Heart left ventricle (tissue), 16 donors: ENCODE measurements at regions not wholly inside any gene's neighbourhood (a gene's known extent, or its start where the extent isn't known, plus 50 kb on each side); places are given as distances from the start of the nearest gene placed in this dataset.

Experiments
- ATAC-seq, 4 donors: fragments of 200-7000 bp; cut with Tn5 transposase; one replicate each; pipeline ENCODE4 v1.9.1; 2020 to 2022; ENCODE audit warnings: moderate library complexity in 4 of 4, mild to moderate bottlenecking in 3 of 4, moderate number of reproducible peaks in 1 of 4
- DNase-seq, 5 donors: peaks; one replicate each; pipeline ENCODE4 v3.0.0-alpha.2; 2020
- H3K27ac ChIP-seq, 12 donors: fragments of 200-600 bp; sonication (generic) in 4 of 12; one replicate each; pipeline versions ENCODE4 v1.5.0 to v1.8.0; 2016 to 2022; ENCODE audit warnings: mild to moderate bottlenecking in 2 of 12
- H3K27me3 ChIP-seq, 9 donors: fragments of 200-600 bp; sonication (generic) in 2 of 9; one replicate each; pipeline versions ENCODE4 v1.5.1 to v1.8.0; 2016 to 2022; ENCODE audit warnings: mild to moderate bottlenecking in 3 of 9
- H3K36me3 ChIP-seq, 9 donors: fragments of 200-600 bp; sonication (generic) in 2 of 9; one replicate each; pipeline versions ENCODE4 v1.5.0 to v1.8.0; 2018 to 2022; ENCODE audit warnings: mild to moderate bottlenecking in 2 of 9
- H3K4me1 ChIP-seq, 12 donors: fragments of 200-600 bp; sonication (generic) in 4 of 12; one replicate each; pipeline versions ENCODE4 v1.5.0 to v1.8.0; 2016 to 2022; ENCODE audit warnings: mild to moderate bottlenecking in 3 of 12
- H3K4me3 ChIP-seq, 12 donors: fragments of 200-600 bp; sonication (generic) in 4 of 12; one replicate each; pipeline versions ENCODE4 v1.5.0 to v1.8.0; 2017 to 2022; ENCODE audit warnings: mild to moderate bottlenecking in 9 of 12, moderate library complexity in 4 of 12
- H3K9me3 ChIP-seq, 12 donors: fragments of 200-600 bp; sonication (generic) in 4 of 12; one replicate each; pipeline versions ENCODE4 v1.5.0 to v1.8.0; 2016 to 2022; ENCODE audit warnings: mild to moderate bottlenecking in 1 of 12
- CTCF ChIP-seq, 12 donors: fragments of 200-600 bp; sonication (generic) in 4 of 12; IDR thresholded peaks; one replicate each; pipeline versions ENCODE4 v1.5.0 to v1.8.0; 2018 to 2022; ENCODE audit warnings: antibody characterized with exemption in 12 of 12, mild to moderate bottlenecking in 5 of 12
- POLR2A ChIP-seq, 2 donors: fragments of 450-650 bp; IDR thresholded peaks; one replicate each; pipeline ENCODE4 v1.6.1; 2017; ENCODE audit warnings: antibody characterized with exemption in 2 of 2, mild to moderate bottlenecking in 2 of 2, moderate library complexity in 2 of 2
- WGBS, 4 donors: extraction: QIAGEN DNeasy Blood & Tissue Kit in 2 of 4; methylation state at CpG; one replicate each; pipeline versions ENCODE4 v1.1.5 to v1.1.7; 2013 to 2018; 5-methylcytosine and 5-hydroxymethylcytosine counted together
- intact Hi-C, 10 donors: fragments of 100-400 bp; cut with DNase I; formaldehyde crosslinking; loops; one replicate each; pipeline versions ENCODE4 v1.11.1 to v1.14.2; 2022
- donor health status: ischemic (EF 13 %, LVEDD 7.1; RV severe dilation, severe dysfunction).
- donor health status: healthy with polysubstance abuse.
- donor health status: DM: no; HTN: yes; CAD: no.
- donor health status: DM: no; HTN: no; CAD: no.
- donor health status: ischemic (EF 25% LVEDD 6.9; RV normal size, moderate dysfunction).
- donor health status: ischemic (EF 25% LVEDD 5.7; RV mildly dilated, moderate dysfunction).
- donor health status: healthy.
- donor health status: DM: yes; HTN: yes; CAD: no.
- donor health status: ischemic (EF 35%, LVEDD 5.7; RV mildly dilated, moderate dysfunction).
- donor health status: nonischemic (EF 11% LVEDD 7.7; RV severe dilation, severe dysfunction).
- donor health status: DM: yes; HTN: yes; CAD: no.
- donor health status: PGD.
- donor health status: ischemic (EF 29% LVEDD 5.4; RV normal size, mild dysfunction).
- donor health status: nonischemic (EF 23%, LVEDD 6.1; RV moderate dilation, normal function).

- 74 to 89% (median 85%) methylated on average over 4 of the region's 4 CpGs for WGBS, 4 donors
- TF ChIP-seq CTCF (IDR thresholded peaks at IDR 0.05) (no peak), POLR2A (IDR thresholded peaks at IDR 0.05) (no peak)
- Histone ChIP-seq H3K36me3 (no peaks in the 10 kb centered on the region), H3K9me3 (no peaks in the 10 kb centered on the region), H3K27me3 (peaks cover 0 to 3% (median 0%) of the 10 kb centered on the region in 9 donors), H3K27ac (no peak overlapping the region), H3K4me1 (peaks cover 0 to 9% (median 0%) of the 10 kb centered on the region in 12 donors), H3K4me3 (no peak overlapping the region)
- no peak for ATAC-seq
- DNase-seq: no peak
- intact Hi-C loops: no loop called here
Measured at GRCh38 chr5:135715267-135716055, 119.0 kb upstream of the SLC25A48 start.

GRCh38 chr5:135714126-135714894 lies 120.2 kb upstream of the SLC25A48 start:
- Histone ChIP-seq H3K4me3 (no peak overlapping the region), H3K27me3 (peaks cover 0 to 3% (median 0%) of the 10 kb centered on the region in 9 donors), H3K27ac (no peak overlapping the region), H3K9me3 (no peaks in the 10 kb centered on the region), H3K4me1 (peaks cover 0 to 9% (median 0%) of the 10 kb centered on the region in 12 donors), H3K36me3 (no peaks in the 10 kb centered on the region)
- ATAC-seq (no peak), DNase-seq (no peak)
- intact Hi-C loops: no loop called here
- WGBS, 4 donors: 68 to 78% (median 73%) methylated on average over 9 to 10 of the region's 10 CpGs
- TF ChIP-seq CTCF (IDR thresholded peaks at IDR 0.05) (no peak), POLR2A (IDR thresholded peaks at IDR 0.05) (no peak)

- H3K4me1 ChIP-seq: peaks cover 0 to 9% (median 0%) of the 10 kb centered on the region in 12 donors
- H3K4me3 ChIP-seq: no peak overlapping the region
- TF ChIP-seq CTCF (IDR thresholded peaks at IDR 0.05) (no peak), POLR2A (IDR thresholded peaks at IDR 0.05) (no peak)
- ATAC-seq (no peak), DNase-seq (no peak)
- H3K27ac ChIP-seq: no peak overlapping the region
- peaks cover 0 to 6% (median 0%) of the 10 kb centered on the region in 9 donors for H3K27me3 ChIP-seq
- intact Hi-C loops: no loop called here
- H3K9me3 ChIP-seq: no peaks in the 10 kb centered on the region
- H3K36me3 ChIP-seq: no peaks in the 10 kb centered on the region
- WGBS, 4 donors: 83 to 86% (median 86%) methylated on average over 8 to 11 of the region's 11 CpGs
Measured at GRCh38 chr5:135713161-135713915, 121.1 kb upstream of the SLC25A48 start.
